GM21515 (cell line): ENCODE measurements at regions not wholly inside any gene's neighbourhood (a gene's known extent, or its start where the extent isn't known, plus 50 kb on each side); places are given as distances from the start of the nearest gene placed in this dataset.

ENCODE experiments used
- ATAC-seq: cut with Tn5 transposase; IDR thresholded peaks from one replicate; pipeline ENCODE4 v1.9.1; 2021; ENCODE audit not compliant: unreplicated experiment

DNA sequence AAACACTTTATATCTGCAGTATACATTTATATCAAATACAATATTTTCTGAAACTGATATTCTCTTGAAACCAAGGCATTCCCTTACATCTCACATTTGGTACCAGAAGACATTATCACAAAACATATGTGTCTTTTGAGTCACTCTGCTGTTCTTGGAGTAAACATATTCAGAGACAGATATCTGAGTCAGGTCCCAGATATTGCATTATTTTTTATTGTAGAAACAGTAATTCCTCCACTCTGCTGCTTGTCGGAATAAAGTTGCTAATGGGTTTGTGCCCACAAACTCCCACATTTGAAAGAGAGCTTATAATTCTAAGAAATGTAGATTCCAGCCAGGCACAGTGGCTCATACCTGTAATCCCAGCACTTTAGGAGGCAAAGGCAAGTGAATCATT is 261.1 kb upstream of the DAPK1 start:
- ATAC-seq: no peak

DNA sequence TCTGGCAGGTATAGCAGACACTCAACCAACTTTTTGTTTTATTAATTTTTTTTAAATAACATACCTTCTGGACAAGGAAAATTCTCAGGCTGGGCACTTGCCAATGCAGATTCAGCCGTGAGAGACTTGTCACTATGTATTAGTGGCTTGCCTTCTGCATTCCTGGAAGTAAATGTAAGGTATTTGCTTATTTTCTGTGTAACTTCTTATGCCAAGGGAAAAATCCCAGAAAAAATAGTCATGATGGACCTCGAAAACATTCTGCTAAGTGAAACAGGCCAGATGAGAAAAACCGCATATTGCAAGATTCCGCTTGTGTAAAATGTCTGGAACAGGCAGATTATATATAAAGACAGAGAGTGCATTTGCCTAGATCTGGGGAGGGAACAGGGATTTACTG is 260.3 kb upstream of the DAPK1 start:
- no peak for ATAC-seq

DNA sequence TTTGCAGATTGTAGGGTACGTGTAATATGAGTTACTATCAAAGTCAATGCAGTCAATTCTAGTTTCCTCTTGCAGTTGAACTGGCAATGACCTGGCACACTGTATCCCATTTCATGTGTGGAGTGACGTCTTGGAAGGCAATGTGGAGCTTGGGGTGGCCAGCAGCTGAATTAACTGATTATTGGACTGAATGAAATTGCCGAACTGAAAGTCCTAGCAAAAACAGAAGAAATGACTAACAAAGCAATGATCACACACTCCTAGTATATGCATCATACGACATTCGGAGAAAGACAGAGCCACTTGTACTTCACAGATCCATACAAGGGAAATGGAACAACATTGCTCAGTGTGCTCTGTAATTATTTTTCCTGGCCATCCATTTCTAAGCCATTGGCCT is 259.1 kb upstream of the DAPK1 start:
- ATAC-seq: no peak

DNA sequence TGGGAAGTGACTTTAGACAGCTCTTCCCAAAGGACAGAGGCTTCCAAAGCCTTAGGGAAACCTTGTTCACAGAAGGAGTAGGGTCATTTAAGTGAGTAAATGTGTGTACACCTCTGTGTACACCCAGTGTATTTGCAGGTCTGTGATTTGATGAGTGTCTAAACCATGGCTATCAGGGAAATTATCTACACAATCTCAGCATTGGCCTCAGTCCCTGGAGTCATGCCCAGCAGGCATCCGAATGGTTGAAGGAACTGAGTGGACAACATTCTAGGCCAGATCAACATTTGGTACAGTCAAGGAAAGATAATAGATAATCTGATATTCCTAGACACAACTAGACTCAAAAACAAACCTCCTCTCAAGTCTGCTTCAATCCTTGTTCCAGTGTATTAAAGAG is 258.4 kb upstream of the DAPK1 start:
- ATAC-seq: no peak

DNA sequence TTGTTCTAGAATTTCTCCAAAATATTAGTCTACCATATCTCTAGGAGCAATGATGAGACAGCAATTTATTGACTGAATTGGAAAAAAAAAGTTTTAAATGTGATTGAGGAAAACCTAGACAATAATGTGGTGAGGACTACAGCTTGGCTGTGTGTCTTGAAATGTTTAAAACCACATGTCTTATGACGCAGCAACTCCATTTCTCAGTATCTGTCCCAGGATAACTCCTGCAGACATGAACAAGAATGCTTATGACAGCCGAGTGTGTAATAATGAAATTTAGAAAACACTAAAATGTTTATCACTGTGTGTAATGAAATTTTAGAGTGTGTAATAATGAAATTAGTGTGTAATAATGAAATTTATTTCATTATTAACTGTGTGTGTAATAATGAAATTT is 254.1 kb upstream of the DAPK1 start:
- no peak for ATAC-seq

DNA sequence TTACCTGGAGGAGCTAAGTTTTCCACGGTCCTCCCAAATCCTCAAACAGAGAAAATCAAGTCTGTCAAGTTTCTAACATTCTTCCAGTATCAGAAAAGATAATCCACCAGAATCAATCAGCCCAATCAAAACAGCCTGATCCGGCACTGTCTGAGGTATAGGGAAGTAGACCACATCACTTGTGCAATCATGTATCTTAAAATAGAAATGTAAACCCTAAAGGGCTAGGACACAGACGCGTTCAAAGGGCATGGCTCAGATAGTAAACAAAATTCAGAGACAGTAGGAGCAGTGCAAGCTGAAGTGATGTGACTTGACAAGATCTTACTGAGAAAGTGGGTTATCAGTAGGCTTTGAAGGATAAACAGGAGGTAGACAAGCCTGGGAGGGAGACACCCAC is 252.4 kb upstream of the DAPK1 start:
- ATAC-seq: no peak

DNA sequence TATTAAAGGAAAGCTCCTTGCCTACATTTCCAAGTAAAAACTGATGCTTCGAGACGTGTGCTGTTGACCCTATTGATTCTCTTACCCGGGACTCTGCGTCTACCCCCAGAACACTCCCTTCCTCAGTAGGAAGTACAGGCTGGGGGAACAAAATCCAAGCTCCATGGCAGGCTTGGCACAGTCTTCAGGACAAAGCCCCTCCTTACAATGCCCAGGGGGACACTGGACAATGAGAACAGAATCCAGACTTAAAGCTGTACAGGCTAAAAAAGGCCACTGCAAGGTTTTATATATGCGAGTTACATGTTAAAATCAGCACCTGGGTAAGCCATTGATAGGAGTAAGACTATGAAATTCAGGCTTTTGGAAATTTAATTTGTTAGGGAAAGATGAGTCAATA is 250.6 kb upstream of the DAPK1 start:
- ATAC-seq: no peak

DNA sequence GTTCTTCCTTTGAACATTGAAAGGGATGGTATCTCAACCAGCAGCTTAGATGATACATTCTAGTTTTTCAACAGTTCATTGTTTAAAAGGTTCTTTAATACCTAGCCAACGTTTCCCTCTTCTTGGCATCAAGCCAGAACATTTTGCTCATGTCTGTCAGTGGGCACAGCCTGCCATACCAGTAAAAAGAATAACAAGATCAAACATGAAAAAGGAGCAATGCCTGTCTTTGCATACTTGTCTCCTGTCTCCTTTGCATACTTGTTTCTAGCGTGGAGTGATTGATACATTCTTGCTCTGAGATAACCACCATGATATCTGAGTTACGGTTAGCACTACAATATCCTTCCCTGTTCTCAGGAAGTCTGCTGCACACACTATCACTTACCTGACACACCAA is 248.6 kb upstream of the DAPK1 start:
- ATAC-seq: no peak

DNA sequence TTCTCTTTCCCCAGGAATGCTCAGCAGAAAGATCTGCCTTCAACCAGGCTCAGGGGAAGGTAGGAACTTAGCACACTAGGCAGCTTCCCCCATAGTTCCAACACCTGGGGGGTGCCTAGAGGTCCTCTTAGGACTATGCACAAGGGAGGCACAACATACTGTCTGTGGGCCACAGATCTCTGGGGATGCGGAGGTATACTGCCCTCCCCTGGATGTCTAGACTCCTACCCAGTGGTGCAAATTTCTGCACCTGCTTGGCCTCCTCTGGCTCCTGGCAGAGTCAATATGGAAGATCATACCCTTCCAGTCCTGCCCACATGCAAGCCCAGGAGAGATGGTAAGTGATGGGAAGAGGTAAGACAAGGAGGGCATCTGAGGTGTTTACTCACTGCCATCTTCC is 247.5 kb upstream of the DAPK1 start:
- ATAC-seq: no peak

DNA sequence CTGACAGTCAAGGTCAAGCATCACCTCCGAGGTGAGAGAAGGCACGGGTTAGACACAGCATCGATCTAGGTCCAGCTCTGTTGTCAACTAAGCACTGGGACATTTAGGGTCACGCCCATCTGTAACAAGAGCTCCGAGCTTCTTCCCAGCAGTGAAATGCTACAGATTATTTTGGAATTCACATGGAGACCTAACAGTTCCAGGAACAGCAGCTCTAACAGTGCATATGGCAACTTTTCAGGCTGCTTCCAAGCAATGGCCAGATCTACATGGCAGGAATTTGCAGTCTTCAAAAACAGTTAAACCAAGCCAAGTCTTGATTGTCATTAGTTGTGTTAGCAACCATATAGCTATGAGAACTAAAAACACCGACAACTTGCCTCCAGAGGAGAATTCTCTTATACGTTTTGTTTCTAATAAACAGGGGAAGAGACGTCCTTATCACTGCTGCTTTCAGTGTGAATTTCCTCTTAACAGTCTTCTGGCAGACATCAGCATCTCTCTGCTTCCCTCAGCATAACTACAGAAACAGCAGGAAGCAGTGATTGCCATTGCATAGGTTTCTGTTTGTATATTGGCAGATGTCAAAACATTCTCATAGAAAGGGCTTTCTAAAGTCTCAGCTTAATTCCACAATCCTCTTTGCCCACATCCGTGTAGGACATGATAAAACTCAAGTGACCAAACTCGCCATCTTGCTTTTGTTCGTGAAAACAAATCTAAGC is 242.1 kb upstream of the DAPK1 start:
- ATAC-seq: no peak

DNA sequence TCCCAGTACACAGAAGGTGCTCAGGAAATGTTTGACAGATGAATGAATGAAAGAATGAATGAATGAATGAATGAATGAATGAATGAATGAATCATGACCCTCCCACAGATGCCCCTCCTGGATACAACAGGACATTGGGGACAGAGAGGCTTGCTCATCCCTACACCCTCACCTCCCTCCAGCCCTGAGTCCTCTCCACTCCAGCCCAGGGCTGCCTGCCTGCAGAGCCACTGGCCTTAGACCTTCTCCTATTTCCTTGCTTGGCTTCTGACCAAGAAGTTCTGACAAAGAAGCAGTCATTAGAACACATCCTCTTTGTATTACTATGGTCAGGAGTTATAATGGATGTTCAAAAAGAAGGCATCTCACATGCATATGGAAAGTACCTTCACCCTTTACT is 240.7 kb upstream of the DAPK1 start:
- no peak for ATAC-seq

DNA sequence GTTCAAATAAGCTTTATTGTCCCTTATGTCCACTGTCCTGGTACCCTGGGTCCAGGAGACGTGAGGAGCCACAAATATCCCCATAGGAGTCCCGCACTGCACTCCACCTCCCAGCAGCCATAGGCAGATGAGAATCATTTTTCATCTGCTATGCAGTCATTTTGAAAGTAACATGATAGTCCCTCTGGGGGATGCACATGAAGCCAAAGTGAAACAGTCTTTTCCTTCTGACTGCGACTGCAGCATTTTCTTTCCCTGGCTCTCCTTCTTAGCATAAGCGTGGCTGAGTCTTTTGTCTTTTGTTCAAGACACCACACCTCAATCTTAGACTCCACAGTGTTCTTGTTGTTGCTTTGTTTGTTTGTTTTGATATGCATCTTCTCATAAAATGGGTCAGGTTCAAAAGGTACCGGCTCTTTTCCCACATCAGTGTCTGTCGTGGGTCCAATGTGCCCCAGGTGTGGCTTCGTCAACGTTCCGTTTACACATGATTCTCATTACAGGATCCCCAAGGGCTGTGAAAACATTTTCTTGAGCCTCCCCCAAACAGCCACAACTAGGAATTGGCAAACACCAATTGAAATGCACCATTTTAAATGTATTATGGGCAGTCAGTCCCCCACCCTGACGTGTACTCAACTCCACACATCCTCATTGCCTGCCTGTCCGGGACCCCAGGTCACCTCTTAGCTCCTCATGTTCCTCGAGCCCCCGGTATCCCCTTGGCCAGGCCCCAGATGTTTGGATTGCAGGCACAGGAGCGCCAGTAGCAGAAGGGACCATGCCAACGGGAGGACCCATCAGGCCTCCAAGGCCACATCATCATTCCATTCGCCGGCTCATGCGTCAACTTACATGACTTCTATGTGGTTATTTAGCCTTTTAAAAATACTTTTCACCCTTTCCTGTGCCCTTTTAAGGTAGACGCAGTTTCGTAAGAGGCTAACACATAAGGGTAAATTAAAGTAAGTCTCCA is 237.8 kb upstream of the DAPK1 start:
- no peak for ATAC-seq

DNA sequence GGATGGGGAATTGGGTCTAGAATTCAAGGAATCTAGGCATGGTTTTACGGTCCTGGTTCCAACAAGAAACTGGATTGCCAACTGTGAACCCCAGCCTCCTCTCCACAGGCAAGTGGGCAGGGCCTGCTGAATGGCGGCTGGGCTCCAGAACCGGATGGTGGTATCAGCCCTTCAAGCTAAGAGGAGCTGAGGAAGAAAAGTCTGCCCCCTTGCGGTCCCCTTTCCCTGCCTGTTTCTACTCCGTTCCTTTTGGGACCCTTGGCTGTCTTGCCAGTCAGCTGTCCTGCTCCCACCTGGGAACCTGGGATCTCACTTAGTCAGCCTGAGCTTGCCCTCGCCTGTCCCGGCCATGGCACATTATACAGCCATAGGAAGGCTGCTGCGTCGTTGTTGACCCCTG is 234.4 kb upstream of the DAPK1 start:
- ATAC-seq: no peak

DNA sequence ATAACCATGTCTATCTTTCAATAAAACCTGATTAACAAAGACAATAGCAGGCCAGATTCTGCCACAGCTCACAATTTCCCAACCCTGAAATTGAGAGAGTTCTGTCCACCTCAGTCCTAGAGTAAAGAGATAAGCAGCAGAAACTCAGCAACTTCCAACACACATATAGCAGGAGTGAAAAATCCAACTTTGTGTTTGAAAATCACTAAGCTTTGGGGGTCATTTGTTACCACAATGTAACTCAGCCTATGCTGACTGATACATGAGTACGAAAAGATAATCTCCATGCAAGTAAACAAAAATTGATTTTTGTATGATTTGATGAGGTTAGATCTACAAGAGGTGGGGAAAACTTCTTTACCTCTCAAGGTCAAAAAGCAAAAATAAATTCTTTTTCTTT is 231.0 kb upstream of the DAPK1 start:
- ATAC-seq: no peak

DNA sequence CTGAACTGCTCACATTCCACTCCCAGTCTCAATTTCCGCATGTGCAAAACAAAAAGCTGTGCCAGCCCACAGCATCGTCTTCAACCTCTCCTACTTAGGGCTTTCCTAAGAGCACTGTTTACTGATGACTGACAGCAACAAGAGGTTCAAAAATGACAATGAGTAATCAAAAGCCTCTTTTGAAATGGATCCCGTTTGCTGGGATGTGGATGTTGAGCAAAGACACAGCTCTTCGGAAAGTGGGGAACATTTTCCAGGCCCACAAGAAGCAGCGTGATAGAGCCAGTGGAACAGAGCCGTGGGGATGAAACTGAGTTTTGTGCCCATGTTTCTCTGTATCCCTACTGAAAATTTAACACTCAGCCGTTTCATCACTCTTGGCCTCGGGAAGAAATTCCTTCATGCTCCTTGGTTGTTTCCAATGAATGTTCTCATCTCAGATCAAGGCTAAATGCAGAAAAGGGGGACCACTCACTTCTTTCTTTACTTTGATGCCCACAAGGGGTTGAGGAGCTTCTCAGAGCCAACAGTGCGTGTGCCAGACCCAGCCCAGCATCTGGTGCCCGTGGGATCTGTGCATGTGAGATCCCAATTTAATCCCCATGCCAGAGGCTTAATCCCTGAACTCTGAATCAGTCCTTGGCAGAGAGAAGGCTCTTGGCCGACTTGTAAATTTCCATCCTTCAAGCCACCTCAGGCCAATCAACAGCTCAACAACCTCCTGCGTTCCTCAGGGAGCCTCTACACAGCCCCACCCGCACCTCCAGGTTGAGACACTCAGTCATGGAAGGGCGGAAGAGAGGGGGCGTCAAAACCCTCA is 230.2 kb upstream of the DAPK1 start:
- ATAC-seq: no peak

DNA sequence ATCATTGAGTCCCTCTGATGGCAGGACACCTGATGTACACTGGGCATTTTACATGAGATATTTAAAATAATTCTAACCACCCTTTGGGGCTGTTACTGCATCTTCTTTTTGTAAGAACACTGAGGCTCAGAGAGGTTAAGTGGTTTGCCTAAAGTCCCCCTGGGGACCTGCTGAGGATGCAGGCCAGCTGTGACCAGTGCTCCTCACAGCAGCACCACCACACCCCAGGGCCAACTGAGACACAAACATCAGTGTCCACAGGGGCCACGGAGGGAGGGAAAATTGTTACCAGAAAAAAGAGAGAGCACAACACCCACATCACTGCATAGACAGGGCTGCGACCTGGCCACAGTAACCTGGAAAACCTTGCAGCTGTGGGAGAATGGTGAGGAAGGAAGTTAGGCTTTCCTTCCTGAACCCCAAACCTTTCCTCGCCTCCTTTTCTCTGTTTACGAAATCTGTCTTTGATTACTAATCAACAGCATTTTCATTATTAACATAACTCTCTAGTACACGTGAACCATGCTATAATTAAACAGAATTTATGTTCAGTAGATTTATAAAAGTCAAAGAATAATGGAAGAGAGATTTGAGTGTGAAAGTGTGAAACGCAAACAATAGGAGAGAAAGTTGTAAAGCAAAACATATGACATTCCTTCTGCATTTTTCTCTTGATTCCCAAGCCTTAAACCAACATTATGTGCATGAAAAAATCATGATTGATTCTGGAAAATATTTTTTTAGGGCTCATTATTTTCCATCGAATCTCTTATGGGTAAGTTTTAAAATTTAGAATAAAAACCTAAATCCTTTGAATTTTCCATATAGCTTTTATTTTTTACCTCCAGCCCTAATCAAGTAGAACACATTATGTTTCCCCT is 228.1 kb upstream of the DAPK1 start:
- no peak for ATAC-seq

DNA sequence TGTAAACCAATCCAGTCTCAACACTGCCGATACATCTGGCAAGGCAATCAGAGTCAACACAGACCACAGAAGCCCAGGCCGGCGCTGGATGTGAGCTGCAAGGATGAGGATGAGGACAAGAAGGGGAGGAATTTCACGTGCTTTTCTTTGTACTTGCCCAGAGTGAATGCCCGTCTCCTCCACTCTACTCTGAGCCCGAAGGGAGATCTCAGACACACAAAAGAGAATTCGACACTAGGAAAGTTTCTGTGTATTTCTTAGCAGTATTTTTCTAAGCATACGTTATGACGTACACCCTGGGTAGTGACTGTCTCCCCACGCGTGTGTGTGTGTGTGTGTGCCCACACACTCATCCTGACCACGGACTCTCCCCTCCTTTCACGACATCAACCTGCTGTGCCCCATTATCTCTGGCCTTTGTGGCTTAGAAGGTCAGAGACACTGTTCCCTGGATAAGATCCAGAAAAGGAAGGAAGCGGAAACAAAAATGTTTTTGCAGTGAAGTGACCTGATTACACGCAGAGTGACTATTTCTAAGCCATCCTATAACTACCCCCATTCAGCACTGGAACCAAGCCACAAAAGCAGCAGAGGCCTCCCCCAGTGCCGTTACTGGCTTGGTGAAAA is 227.3 kb upstream of the DAPK1 start:
- no peak for ATAC-seq

DNA sequence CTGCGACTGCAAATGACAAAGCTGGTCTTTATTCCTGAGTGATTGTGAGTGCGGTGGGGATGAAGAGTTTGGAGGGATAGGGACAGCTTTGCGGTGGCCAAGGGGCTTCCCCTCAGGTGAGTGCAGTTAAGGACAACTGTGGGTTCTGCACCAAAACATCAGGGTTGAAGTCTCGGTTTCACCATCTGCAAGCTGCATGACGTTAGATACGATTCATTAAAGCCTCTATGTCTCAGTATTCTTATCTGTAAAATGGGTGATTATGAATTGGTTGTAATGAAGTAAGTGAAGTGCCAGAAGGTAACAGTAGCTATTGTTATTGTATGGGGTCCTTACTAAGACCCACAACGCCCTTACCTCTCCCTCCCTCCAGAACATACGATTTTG is 226.8 kb upstream of the DAPK1 start:
- no peak for ATAC-seq

DNA sequence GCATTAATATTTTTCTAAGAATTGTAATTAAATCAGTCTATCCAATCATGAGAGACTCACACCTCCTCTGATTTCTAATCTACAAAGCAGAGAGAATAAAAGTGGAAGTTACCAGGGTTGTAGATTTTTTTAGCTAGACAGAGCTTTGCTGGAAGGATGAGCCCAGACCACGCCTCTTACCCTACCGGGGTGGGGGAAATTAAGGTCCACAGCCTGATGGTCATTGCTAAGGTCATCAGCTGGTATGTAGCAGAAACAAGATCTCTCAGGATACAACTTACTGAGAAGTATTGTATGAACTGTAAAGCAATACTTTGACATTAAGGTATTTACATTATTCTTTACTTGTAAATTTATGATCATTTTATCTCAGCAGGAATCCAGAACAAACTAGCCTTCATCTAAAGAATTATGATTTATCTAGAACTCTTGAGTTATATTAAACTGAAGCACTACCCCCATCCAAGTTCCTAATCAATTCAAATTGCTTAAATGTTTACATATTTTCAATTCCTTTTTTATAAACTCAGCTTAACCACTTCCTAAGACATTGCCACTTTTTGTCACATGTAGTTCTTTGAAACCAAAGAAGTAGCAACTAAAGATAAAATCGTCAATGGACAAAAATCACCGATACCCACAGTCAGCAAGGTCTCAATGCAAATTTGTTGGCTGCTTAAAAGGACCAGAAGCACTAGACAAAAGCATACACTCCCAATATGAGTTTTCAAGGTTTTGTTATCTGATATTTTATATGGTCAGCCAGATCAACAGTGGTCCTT is 225.8 kb upstream of the DAPK1 start:
- ATAC-seq: no peak
